Skin of body (tissue), 1 donor: ENCODE measurements at regions not wholly inside any gene's neighbourhood (a gene's known extent, or its start where the extent isn't known, plus 50 kb on each side); places are given as distances from the start of the nearest gene placed in this dataset.
A peak's percentile ranks its signal among the peaks of the same experiment; 100 is the strongest.
"Not testable (repeated sequence)": the region's sequence is repeated elsewhere in the genome, so short reads cannot be mapped to it uniquely, and the experiment has no call there.

Experiments
- DNase-seq: peaks from one replicate; lab custom pipeline; 2025; lab: John Stamatoyannopoulos, UW

DNA sequence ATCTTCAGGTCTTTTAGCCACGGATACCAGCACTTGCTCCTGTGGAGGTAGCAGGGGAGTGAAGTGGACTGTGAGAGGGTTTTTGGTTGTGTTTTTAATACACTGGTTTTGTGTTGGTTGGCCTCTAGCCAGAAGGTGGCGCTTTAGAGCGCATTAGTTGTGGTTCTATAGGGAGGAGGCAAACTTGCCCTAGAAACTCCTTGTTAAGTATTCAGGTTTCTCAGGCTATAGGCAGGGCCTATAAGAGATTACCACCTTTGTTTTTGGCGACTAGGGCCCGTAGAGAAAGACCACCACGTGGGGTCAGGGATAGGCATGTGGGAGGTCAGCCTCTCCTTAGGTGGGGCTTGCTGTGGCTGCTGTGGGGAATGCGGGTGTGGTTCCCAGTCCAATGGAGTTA, 221.6 kb upstream of the SPANXN4 start:
- no peak for DNase-seq

DNA sequence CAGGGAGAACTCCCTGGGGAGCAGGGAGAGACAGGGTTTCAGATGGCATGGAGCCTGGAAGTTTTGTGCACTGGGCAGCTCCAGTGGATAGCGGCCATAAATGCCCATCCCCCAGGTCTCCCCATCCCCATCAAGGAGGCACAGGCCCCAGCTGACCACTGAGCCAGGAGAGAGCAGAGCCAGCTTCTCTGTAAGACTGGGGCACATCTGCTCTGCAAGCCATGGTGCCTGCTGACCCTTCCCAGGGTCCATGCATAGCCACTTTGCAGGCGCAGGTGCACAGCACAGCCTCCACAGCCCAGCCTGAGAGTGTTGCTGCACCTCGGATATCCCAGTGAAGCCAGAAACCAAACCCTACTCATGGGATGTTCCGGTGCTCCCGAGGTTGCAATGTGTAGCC, 206.3 kb upstream of the SPANXN4 start:
- no peak for DNase-seq

DNA sequence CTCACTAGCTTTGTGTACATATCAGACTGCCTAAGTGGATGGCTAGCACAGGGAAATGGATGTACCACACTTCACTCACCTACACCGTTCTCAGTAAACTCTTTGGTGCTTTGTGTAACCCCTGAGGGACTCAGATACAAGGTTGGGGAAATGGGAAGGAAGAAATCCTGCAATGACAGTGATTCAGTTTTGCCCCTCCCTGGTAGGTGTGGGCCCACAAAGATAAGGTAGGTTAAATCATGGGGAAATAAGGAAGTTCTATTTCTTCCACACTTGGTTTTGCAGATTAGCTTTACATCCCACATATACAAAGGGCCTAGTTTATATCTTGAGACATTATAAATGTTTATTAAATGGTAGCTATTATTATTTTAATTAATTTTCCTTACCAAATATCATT, 197.6 kb upstream of the SPANXN4 start:
- DNase-seq, result no peak

DNA sequence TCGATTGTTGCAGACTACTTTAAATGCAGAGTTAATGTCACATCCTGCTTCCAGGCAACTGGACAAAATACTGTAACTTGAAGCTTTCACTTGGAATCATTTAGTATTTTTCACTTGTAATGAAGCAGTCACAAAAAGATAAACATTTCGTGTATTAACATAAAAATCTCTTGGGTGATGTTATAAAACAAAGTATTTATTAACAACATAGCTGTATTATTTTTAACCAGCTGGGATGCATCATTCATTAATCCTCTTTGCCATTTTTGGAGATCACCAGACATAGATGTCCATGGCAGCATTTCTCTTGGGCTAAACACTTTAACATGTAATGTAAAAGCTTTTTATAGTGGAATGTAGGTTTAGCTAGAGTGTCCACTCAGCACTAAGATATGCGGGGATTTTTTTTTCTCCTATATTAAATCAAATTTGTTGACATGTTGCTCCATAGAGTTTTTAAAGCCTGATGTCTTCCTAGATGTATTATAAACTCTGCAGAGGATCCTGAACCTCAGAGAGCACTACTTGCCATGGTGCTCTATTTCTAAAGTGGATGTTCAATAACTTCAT, 193.7 kb upstream of the SPANXN4 start:
- peak; percentile 36 for DNase-seq

DNA sequence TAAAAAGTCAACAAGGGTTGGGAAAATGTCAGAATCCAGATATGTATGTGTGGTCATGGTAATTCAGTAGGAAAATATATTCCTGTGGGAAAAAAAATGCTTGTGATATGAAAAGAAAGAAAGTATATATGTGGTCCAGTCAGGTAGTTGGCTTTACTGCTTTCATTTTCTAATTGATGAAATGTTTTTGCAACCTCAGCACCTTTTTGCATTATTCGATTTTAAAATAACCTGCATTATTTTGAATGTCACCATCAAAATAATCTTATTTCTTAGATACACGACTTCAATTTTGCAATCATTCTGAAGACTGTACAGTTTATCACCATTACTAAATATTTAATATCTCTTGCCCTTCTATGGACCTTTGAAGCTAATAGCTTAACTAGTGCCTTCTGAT, 170.8 kb upstream of the SPANXN4 start:
- DNase-seq, result no peak

DNA sequence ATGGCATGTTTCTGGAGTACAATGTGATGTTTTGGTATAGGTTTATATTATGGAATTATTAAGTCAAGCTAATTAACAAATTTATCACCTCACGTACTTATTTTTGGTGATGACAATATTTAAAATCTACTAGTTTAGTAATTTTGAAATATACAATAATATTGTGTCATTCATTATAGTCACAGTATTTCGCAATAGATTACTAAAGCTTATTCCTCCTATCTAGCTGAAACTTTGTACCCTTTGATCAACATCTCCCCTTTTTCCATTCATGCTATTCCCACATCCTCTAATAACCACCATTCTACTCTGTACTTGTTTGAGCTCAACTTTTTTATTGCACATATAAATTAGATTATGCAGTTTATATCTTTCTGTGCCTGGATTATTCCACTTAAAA, 164.8 kb upstream of the SPANXN4 start:
- DNase-seq, result no peak

DNA sequence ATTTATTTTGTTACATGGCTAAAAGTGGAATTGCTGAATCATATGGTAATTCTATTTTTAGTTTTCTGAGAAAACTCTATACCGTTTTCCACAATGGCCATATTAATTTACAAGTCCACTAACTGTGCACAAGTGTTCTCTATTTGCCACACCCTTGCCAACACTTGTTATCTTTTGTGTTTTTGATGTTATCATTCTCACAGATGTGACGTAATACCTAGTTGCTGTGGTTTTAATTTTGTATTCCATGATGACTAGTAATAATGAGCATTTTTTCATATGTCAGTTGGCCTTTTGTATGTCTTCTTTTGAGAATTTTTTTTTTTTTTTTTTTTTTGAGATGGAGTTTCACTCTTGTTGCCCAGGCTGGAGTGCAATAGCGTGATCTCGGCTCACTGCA, 164.2 kb upstream of the SPANXN4 start:
- no peak for DNase-seq

DNA sequence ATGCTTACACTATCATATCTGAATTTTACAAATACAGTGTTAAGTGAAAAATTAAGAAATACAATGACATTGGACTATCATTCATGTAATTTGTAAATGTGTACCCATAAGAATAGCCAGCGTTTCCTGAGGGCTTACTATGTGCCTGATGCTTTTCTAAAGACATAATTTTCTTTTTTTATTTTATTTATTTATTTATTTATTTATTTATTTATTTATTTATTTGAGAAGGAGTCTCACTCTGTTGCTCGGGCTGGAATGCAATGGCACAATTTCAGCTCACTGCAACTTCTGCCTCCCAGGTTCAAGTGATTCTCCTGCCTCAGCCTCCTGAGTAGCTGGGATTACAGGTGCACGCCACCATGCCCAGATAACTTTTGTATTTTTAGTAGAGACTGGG, 159.5 kb upstream of the SPANXN4 start:
- not testable (repeated sequence) for DNase-seq

DNA sequence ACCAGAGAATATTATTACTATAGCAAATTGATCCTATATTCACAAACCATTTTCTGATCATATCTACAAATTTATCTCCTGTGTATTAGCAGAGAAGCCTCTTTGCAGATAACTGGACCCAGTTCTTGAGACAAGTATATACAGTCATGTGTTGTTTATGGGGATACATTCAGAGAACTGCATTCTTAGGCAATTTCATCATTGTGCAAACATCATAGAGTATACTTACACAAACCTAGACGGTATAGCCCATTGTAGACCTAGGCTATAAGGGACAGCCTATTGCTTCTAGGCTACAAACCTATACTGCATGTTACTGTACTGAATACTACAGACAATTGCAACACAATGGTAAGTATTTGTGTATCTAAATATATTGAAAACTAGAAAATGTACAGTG, 152.5 kb upstream of the SPANXN4 start:
- DNase-seq, result no peak

DNA sequence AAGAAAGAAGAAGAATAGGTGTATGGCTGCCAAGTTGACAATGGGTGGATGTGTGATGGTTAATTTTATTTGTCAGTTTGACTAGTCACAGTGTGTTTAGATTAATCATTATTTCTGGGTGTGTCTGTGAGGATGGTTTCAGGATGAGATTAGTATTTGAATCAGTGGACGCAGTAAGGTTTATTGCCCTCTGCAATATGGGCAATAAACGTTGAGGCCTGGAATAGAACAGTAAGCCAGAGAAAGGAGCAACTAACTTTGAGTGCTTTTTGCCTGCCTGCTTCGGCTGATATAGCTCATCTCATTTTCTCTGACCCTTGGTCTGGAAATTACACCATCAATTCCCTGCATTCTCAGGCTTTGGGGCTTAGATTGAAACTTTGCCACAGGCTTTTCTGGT, 140.8 kb upstream of the SPANXN4 start:
- DNase-seq, result no peak

DNA sequence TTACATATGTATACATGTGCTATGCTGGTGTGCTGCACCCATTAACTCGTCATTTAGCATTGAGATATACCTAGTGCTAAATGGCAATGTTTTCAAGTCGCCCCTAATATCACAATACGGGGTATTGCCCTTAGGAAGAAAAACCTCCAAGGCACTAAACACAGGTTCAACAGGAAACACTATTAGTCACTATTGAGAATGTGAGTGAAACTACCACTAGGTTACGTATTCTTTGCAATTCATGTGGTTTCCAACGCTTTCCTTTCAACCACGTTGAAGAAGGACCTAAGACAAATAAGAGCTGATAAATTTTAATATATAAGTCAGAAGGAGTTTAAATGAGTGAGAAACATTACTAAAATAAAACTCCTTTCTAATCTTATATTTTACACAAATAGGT, 134.7 kb upstream of the SPANXN4 start:
- no peak for DNase-seq

DNA sequence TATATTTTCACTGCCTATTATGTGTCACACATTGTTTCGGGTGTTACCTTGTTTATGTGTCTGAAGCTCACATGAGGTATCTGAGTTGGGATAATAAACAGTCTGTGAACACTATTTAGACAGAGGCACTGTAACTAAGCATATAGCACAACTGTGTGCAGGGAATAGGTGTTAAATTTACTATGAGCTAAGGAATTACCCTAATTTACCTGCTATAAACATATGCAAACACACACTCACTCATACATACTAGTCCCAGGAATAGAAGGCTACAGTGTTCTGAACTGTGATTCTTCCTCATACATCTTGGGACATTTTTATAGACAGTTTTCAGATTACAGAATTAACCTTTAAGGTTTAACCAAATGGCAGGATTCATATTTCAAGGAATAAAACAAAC, 127.6 kb upstream of the SPANXN4 start:
- no peak for DNase-seq

DNA sequence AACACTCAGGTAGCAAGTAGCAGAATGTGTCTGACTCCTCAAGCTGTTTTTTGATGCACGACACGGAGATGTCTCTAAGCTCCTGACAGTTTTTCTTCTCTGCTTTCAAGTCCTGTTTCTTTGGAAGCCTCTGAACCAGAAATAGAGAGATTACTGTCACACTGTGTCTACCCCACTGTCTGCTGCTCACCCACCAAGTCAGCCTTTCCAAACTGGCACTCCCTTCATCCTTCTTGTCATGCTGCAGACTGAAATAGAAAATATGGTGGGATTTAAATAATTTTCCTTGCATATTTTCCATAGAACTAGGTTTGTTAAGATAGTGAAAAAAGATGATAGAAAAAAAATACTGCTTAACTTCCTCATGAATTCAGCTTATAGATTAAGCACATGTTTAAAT, 102.5 kb upstream of the SPANXN4 start:
- no peak for DNase-seq

DNA sequence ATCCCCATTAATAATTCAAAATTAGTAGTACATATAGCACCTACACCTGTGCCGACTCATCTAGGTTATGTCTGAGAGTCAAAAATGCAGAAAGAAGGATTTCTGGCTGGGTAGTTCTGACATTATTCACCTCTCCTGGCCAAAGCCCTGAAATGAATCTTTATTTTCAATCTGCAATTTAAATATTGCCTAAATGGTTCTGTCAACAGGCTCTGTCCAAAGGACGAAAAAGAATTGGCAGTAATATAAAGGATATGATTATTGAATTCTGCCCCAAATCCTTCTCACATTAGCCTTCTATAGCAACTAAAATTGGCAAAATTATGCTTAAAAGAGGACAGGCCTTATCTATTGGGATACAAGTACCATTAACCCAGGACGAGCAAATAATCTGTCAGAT, 86.9 kb upstream of the SPANXN4 start:
- no peak for DNase-seq

DNA sequence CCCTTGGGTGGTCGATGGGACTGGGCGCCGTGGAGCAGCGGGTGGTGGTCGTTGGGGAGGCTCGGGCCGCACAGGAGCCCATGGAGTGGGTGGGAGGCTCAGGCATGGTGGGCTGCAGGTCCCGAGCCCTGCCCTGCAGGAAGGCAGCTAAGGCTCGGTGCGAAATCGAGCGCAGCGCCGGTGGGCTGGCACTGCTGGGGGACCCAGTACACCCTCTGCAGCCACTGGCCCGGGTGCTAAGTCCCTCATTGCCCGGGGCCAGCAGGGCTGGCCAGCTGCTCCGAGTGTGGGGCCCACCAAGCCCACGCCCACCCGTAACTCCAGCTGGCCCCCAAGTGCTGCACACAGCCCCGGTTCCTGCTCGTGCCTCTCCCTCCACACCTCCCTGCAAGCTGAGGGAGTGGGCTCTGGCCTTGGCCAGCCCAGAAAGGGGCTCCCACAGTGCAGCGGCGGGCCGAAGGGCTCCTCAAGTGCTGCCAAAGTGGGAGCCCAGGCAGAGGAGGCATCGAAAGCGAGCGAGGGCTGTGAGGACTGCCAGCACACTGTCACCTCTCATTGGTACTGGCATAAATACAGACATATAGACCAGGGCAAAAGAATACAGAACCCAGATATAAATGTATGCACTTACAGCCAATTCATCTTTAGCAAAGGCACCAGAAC, 53.5 kb upstream of the SPANXN4 start:
- not testable (repeated sequence) for DNase-seq
